K562 (cell line): ENCODE measurements at regions not wholly inside any gene's neighbourhood (a gene's known extent, or its start where the extent isn't known, plus 50 kb on each side); places are given as distances from the start of the nearest gene placed in this dataset.

Experiments used
- ATF3 ChIP-seq, 2 experiments: fragments of 450-650 bp in 1 of 2; sonication (generic) in 1 of 2; formaldehyde crosslinking in 1 of 2; IDR thresholded peaks in 1 of 2; conservative IDR thresholded peaks in 1 of 2; 2 replicates each; pipeline versions ENCODE4 v1.6.1 to v1.8.1; 2016 to 2023; ENCODE audit warnings: mild to moderate bottlenecking in 2 of 2, moderate library complexity in 2 of 2, inconsistent platforms in 1 of 2, missing genetic modification reagents in 1 of 2
- BHLHE40 ChIP-seq: IDR thresholded peaks from 2 replicates; pipeline ENCODE4 v1.6.1; 2011; ENCODE audit warnings: low read length, improper control_type of control experiment
- BRCA1 ChIP-seq, 2 experiments: fragments of 450-650 bp in 1 of 2; sonication (generic) in 1 of 2; formaldehyde crosslinking in 1 of 2; IDR thresholded peaks; 2 replicates each; pipeline versions ENCODE4 v1.5.0 to v1.6.1; 2017 to 2020; ENCODE audit warnings: mild to moderate bottlenecking in 1 of 2, missing genetic modification reagents in 1 of 2
- CBX8 ChIP-seq: fragments of 200-600 bp; sonication (generic); IDR thresholded peaks from 2 replicates; pipeline ENCODE4 v1.6.1; 2012; ENCODE audit warnings: borderline replicate concordance, mixed run types, low read depth, mild to moderate bottlenecking, moderate library complexity, mixed read lengths, low read length, control low read depth, inconsistent platforms; ENCODE audit not compliant: poor library complexity, severe bottlenecking; ENCODE audit errors: extremely low read depth
- CREB3L1 ChIP-seq: fragments of 450-650 bp; IDR thresholded peaks from 2 replicates; pipeline ENCODE4 v1.6.1; 2014; ENCODE audit warnings: low read depth, mild to moderate bottlenecking, moderate library complexity, borderline replicate concordance
- CREM ChIP-seq: IDR thresholded peaks from 2 replicates; pipeline ENCODE4 v1.6.1; 2014; ENCODE audit warnings: antibody characterized with exemption, low read depth
- FOXJ2 ChIP-seq: fragments of 200-800 bp; sonication (Bioruptor generic); IDR thresholded peaks from 2 replicates; pipeline ENCODE4 v1.6.1; 2016; ENCODE audit warnings: missing genetic modification characterization, missing compliant biosample characterization
- FOXM1 ChIP-seq, 2 experiments: fragments of 450-650 bp in 1 of 2; sonication (generic) in 1 of 2; formaldehyde crosslinking in 1 of 2; IDR thresholded peaks; 2 replicates each; pipeline versions ENCODE4 v1.6.1 to v1.9.0; 2017 to 2022; ENCODE audit warnings: low read depth in 2 of 2, mild to moderate bottlenecking in 2 of 2, missing genetic modification reagents in 1 of 2, moderate library complexity in 1 of 2
- KDM4B ChIP-seq, 2 experiments: fragments of 450-650 bp in 1 of 2; sonication (generic) in 1 of 2; IDR thresholded peaks; 2 replicates each; pipeline ENCODE4 v1.6.1; 2016 to 2017; ENCODE audit warnings: borderline replicate concordance in 2 of 2, antibody characterized with exemption in 1 of 2, low read depth in 1 of 2, mild to moderate bottlenecking in 1 of 2
- MCM2 ChIP-seq: fragments of 450-650 bp; IDR thresholded peaks from 2 replicates; pipeline ENCODE4 v1.6.1; 2017; ENCODE audit warnings: low read depth, mild to moderate bottlenecking
- MNT ChIP-seq, 2 experiments: fragments of 450-650 bp; conservative IDR thresholded peaks; 2 replicates each; pipeline ENCODE4 v1.6.1; 2017; ENCODE audit warnings: mild to moderate bottlenecking in 2 of 2, moderate library complexity in 2 of 2
- MXI1 ChIP-seq: IDR thresholded peaks from 2 replicates; pipeline ENCODE4 v1.6.1; 2011; ENCODE audit warnings: low read depth, mild to moderate bottlenecking, improper control_type of control experiment, low read length
- RBM39 ChIP-seq: fragments of 200-400 bp; formaldehyde crosslinking; optimal IDR thresholded peaks from 2 replicates; pipeline ENCODE3; 2018; ENCODE audit warnings: low read depth, low read length
- SLC30A9 ChIP-seq: fragments of 250-450 bp; sonication (Bioruptor Pico); IDR thresholded peaks from 2 replicates; pipeline ENCODE4 v1.8.0; 2022; ENCODE audit warnings: mild to moderate bottlenecking, moderate library complexity
- SMARCE1 ChIP-seq: fragments of 450-650 bp; IDR thresholded peaks from 2 replicates; pipeline ENCODE4 v1.7.1; 2016; ENCODE audit warnings: mild to moderate bottlenecking
- TBL1XR1 ChIP-seq, 2 experiments: IDR thresholded peaks; 2 replicates each; pipeline ENCODE4 v1.6.1; 2012; ENCODE audit warnings: improper control_type of control experiment in 2 of 2, low read length in 2 of 2, mild to moderate bottlenecking in 1 of 2
- TCF15 ChIP-seq: fragments of 250-450 bp; sonication (Bioruptor Pico); IDR thresholded peaks from 2 replicates; pipeline ENCODE4 v1.8.0; 2022; ENCODE audit warnings: moderate library complexity, mild to moderate bottlenecking, inconsistent platforms
- TEAD4 ChIP-seq, 2 experiments: sonication (generic) in 1 of 2; formaldehyde crosslinking in 1 of 2; IDR thresholded peaks; 2 replicates each; pipeline versions ENCODE4 v1.6.1 to v1.8.0; 2012 to 2022; ENCODE audit warnings: borderline replicate concordance in 1 of 2, inconsistent platforms in 1 of 2, low read length in 1 of 2, mild to moderate bottlenecking in 1 of 2, missing genetic modification reagents in 1 of 2
- ZNF124 ChIP-seq: sonication (generic); formaldehyde crosslinking; IDR thresholded peaks from 2 replicates; pipeline ENCODE4 v1.8.1; 2022; ENCODE audit warnings: missing genetic modification reagents
- ZNF134 ChIP-seq: fragments of 250-450 bp; sonication (Bioruptor Pico); conservative IDR thresholded peaks from 2 replicates; pipeline ENCODE4 v1.4.0; 2020
- ZNF347 ChIP-seq: fragments of 450-650 bp; formaldehyde crosslinking; IDR thresholded peaks from 2 replicates; pipeline ENCODE4 v1.4.0; 2020; ENCODE audit warnings: low read depth, mild to moderate bottlenecking, moderate library complexity
- ZNF589 ChIP-seq: fragments of 200-800 bp; sonication (Bioruptor generic); IDR thresholded peaks from 2 replicates; pipeline ENCODE4 v1.6.1; 2016; ENCODE audit warnings: low read depth, missing genetic modification characterization, missing compliant biosample characterization

- TF ChIP-seq FOXJ2, result no peak; the same call in 1 of the 2 replicates
- no peak for TF ChIP-seq ZNF589 (CRISPR knock-in tag)
- no peak for TF ChIP-seq CBX8
- TF ChIP-seq ZNF347, result no peak
- TF ChIP-seq SMARCE1, result peak; percentile 83; the same call in 1 of the 2 replicates
- TF ChIP-seq SLC30A9, result no peak
- peak; percentile 67; the same call in 1 of the 2 replicates for TF ChIP-seq FOXM1 (IDR thresholded peaks at IDR 0.05; ENCODE audit: low read depth)
- no peak for TF ChIP-seq FOXM1 (CRISPR knock-in tag; IDR thresholded peaks at IDR 0.05; ENCODE audit: low read depth)
- no peak for TF ChIP-seq RBM39
- 0 out of 4 replicates have a peak, but pooled peaks of 1 of the 2 experiments have one; percentile 19 for TF ChIP-seq MNT (conservative IDR thresholded peaks at IDR 0.05)
- TF ChIP-seq TBL1XR1 (IDR thresholded peaks at IDR 0.05; ENCODE audit: low read length in 2 of 2), result peak in 1 of 2 experiments; percentile 69; a peak in 1 of 4 replicates
- TF ChIP-seq ZNF134, result 0 out of 2 replicates have a peak, but pooled peaks have one; percentile 21
- TF ChIP-seq MXI1, result no peak
- TF ChIP-seq TCF15, result no peak
- 0 out of 2 replicates have a peak, but pooled peaks have one; percentile 14 for TF ChIP-seq BHLHE40
- TF ChIP-seq CREB3L1, result no peak
- TF ChIP-seq KDM4B (IDR thresholded peaks at IDR 0.05; ENCODE audit: borderline replicate concordance in 2 of 2, low read depth in 1 of 2), result no peak
- no peak for TF ChIP-seq ZNF124 (CRISPR knock-in tag)
- no peak for TF ChIP-seq BRCA1 (IDR thresholded peaks at IDR 0.05)
- TF ChIP-seq BRCA1 (CRISPR knock-in tag; IDR thresholded peaks at IDR 0.05), result no peak
- peak; percentile 85 for TF ChIP-seq ATF3 (IDR thresholded peaks at IDR 0.05)
- no peak for TF ChIP-seq ATF3 (CRISPR knock-in tag; conservative IDR thresholded peaks at IDR 0.05)
- TF ChIP-seq TEAD4 (IDR thresholded peaks at IDR 0.05; ENCODE audit: low read length), result peak; percentile 92
- TF ChIP-seq TEAD4 (CRISPR knock-in tag; IDR thresholded peaks at IDR 0.05; ENCODE audit: borderline replicate concordance), result no peak
- no peak; the same call in 1 of the 2 replicates for TF ChIP-seq CREM
- no peak for TF ChIP-seq MCM2
Measured at GRCh38 chr7:13091974-13092707, 404.7 kb downstream of the ARL4A start (continued).
